Mucosa of rectum (tissue), 2 donors: ENCODE measurements at regions not wholly inside any gene's neighbourhood (a gene's known extent, or its start where the extent isn't known, plus 50 kb on each side); places are given as distances from the start of the nearest gene placed in this dataset.
"Not testable (repeated sequence)": the region's sequence is repeated elsewhere in the genome, so short reads cannot be mapped to it uniquely, and the experiment has no call there.

Experiments used
- H3K27ac ChIP-seq, 2 donors: one replicate each; pipeline ENCODE4 v1.7.0; 2013; ENCODE audit warnings: inconsistent platforms in 2 of 2, low read depth in 2 of 2, low read length in 2 of 2
- H3K27me3 ChIP-seq, 2 donors: one replicate each; pipeline ENCODE4 v1.7.0; 2013; ENCODE audit warnings: low read length in 2 of 2; ENCODE audit not compliant: control insufficient read depth in 2 of 2, insufficient read depth in 2 of 2
- H3K36me3 ChIP-seq, 2 donors: one replicate each; pipeline ENCODE4 v1.7.0; 2013; ENCODE audit warnings: low read length in 2 of 2; ENCODE audit not compliant: control insufficient read depth in 2 of 2, insufficient read depth in 2 of 2
- H3K4me1 ChIP-seq, 2 donors: one replicate each; pipeline ENCODE4 v1.7.0; 2013; ENCODE audit warnings: low read length in 2 of 2, mild to moderate bottlenecking in 1 of 2; ENCODE audit not compliant: control insufficient read depth in 2 of 2, insufficient read depth in 2 of 2
- H3K4me3 ChIP-seq, 2 donors: one replicate each; pipeline ENCODE4 v1.7.0; 2013; ENCODE audit warnings: low read length in 2 of 2
- H3K9ac ChIP-seq, 2 donors: one replicate each; pipeline ENCODE4 v1.7.0; 2013; ENCODE audit warnings: low read length in 2 of 2, low read depth in 1 of 2, mild to moderate bottlenecking in 1 of 2
- H3K9me3 ChIP-seq, 2 donors: one replicate each; pipeline ENCODE4 v1.7.0; 2013; ENCODE audit warnings: low read length in 2 of 2; ENCODE audit not compliant: control insufficient read depth in 2 of 2
- donor health status: healthy.
- donor health status: Normal muscosa, but diverticular disease.

- not testable (repeated sequence) for H3K27ac ChIP-seq, H3K4me1 ChIP-seq, H3K36me3 ChIP-seq, H3K9ac ChIP-seq, H3K9me3 ChIP-seq, H3K4me3 ChIP-seq, H3K27me3 ChIP-seq
Measured at GRCh38 chr10:2896334-2896733, 171.0 kb upstream of the PFKP start.

- H3K27ac ChIP-seq, result no peak overlapping the region
- no peaks in the 10 kb centered on the region for H3K36me3 ChIP-seq
- no peak overlapping the region for H3K4me3 ChIP-seq
- H3K27me3 ChIP-seq, result no peaks in the 10 kb centered on the region
- H3K4me1 ChIP-seq, result peaks cover 0 to 5% of the 10 kb centered on the region in 2 donors
- no peak overlapping the region for H3K9ac ChIP-seq
- H3K9me3 ChIP-seq, result no peaks in the 10 kb centered on the region
Measured at GRCh38 chr10:2895594-2896196, 171.7 kb upstream of the PFKP start.

- H3K36me3 ChIP-seq, result no peaks in the 10 kb centered on the region
- H3K27ac ChIP-seq, result no peak overlapping the region
- H3K9me3 ChIP-seq, result no peaks in the 10 kb centered on the region
- peaks cover 0 to 5% of the 10 kb centered on the region in 2 donors for H3K4me1 ChIP-seq
- no peak overlapping the region for H3K9ac ChIP-seq
- no peaks in the 10 kb centered on the region for H3K27me3 ChIP-seq
- H3K4me3 ChIP-seq, result no peak overlapping the region
Measured at GRCh38 chr10:2893991-2894390, 173.4 kb upstream of the PFKP start.

- Histone ChIP-seq H3K27ac (no peak overlapping the region), H3K9ac (no peak overlapping the region), H3K9me3 (no peaks in the 10 kb centered on the region)
Measured at GRCh38 chr10:2893158-2893845, 174.0 kb upstream of the PFKP start.

GRCh38 chr10:2891770-2892124 lies 175.6 kb upstream of the PFKP start:
- Histone ChIP-seq H3K36me3 (no peaks in the 10 kb centered on the region), H3K27me3 (no peaks in the 10 kb centered on the region), H3K9ac (no peak overlapping the region), H3K4me3 (no peak overlapping the region), H3K9me3 (no peaks in the 10 kb centered on the region), H3K27ac (no peak overlapping the region), H3K4me1 (peaks cover 0 to 5% of the 10 kb centered on the region in 2 donors)

More at GRCh38 chr10:2893158-2893845, 174.0 kb upstream of the PFKP start:
- H3K4me1 ChIP-seq, result peaks cover 0 to 5% of the 10 kb centered on the region in 2 donors
- no peak overlapping the region for H3K4me3 ChIP-seq
- H3K27me3 ChIP-seq, result no peaks in the 10 kb centered on the region
- no peaks in the 10 kb centered on the region for H3K36me3 ChIP-seq

- Histone ChIP-seq H3K9me3 (no peaks in the 10 kb centered on the region), H3K27me3 (no peaks in the 10 kb centered on the region), H3K27ac (no peak overlapping the region), H3K4me1 (peaks cover 0 to 5% of the 10 kb centered on the region in 2 donors), H3K4me3 (no peak overlapping the region), H3K9ac (no peak overlapping the region), H3K36me3 (no peaks in the 10 kb centered on the region)
Measured at GRCh38 chr10:2891073-2891769, 176.1 kb upstream of the PFKP start.

- H3K4me1 ChIP-seq, result peaks cover 0 to 5% of the 10 kb centered on the region in 2 donors
- H3K27me3 ChIP-seq, result no peaks in the 10 kb centered on the region
- H3K9me3 ChIP-seq, result no peaks in the 10 kb centered on the region
- H3K4me3 ChIP-seq, result no peak overlapping the region
- no peak overlapping the region for H3K27ac ChIP-seq
- no peak overlapping the region for H3K9ac ChIP-seq
- no peaks in the 10 kb centered on the region for H3K36me3 ChIP-seq
Measured at GRCh38 chr10:2890093-2890492, 177.3 kb upstream of the PFKP start.

GRCh38 chr10:2888403-2889004 lies 178.8 kb upstream of the PFKP start:
- Histone ChIP-seq H3K4me1 (peaks cover 0 to 5% of the 10 kb centered on the region in 2 donors), H3K36me3 (no peaks in the 10 kb centered on the region), H3K27me3 (no peaks in the 10 kb centered on the region), H3K9ac (no peak overlapping the region), H3K27ac (no peak overlapping the region), H3K9me3 (no peaks in the 10 kb centered on the region), H3K4me3 (no peak overlapping the region)

GRCh38 chr10:2887391-2888070 lies 179.8 kb upstream of the PFKP start:
- Histone ChIP-seq H3K27me3 (no peaks in the 10 kb centered on the region), H3K4me1 (peaks cover 0 to 5% of the 10 kb centered on the region in 2 donors), H3K9me3 (no peaks in the 10 kb centered on the region), H3K4me3 (no peak overlapping the region), H3K27ac (no peak overlapping the region), H3K9ac (no peak overlapping the region), H3K36me3 (no peaks in the 10 kb centered on the region)

- Histone ChIP-seq H3K27me3 (no peaks in the 10 kb centered on the region), H3K4me3 (no peak overlapping the region), H3K27ac (no peak overlapping the region), H3K36me3 (no peaks in the 10 kb centered on the region), H3K9ac (no peak overlapping the region), H3K4me1 (peaks cover 0 to 5% of the 10 kb centered on the region in 2 donors), H3K9me3 (no peaks in the 10 kb centered on the region)
Measured at GRCh38 chr10:2886662-2887061, 180.7 kb upstream of the PFKP start.
